CD4-positive, CD25-positive, alpha-beta regulatory T cell (primary cell): ENCODE measurements at regions not wholly inside any gene's neighbourhood (a gene's known extent, or its start where the extent isn't known, plus 50 kb on each side); places are given as distances from the start of the nearest gene placed in this dataset.

Experiments
- ATAC-seq, 2 donors: fragments of 150-1000 bp; cut with Tn5 transposase; one replicate each; pipeline ENCODE4 v1.10.0; 2021; ENCODE audit warnings: low read depth in 2 of 2, moderate number of reproducible peaks in 2 of 2, moderate library complexity in 1 of 2
- DNase-seq, 3 donors: peaks; one replicate each; pipeline versions ENCODE4 v3.0.0 to v3.0.0-alpha.2; 2012 to 2022; ENCODE audit warnings: mixed read lengths in 1 of 3
- H3K27ac ChIP-seq: one replicate; pipeline ENCODE4 v1.7.0; 2013; ENCODE audit warnings: mild to moderate bottlenecking, low read length; ENCODE audit not compliant: insufficient read depth, poor library complexity, severe bottlenecking
- H3K27me3 ChIP-seq: one replicate; pipeline ENCODE4 v1.7.0; 2013; ENCODE audit warnings: low read length; ENCODE audit not compliant: control insufficient read depth, insufficient read depth
- H3K36me3 ChIP-seq: one replicate; pipeline ENCODE4 v1.7.0; 2013; ENCODE audit warnings: mild to moderate bottlenecking, low read length, moderate library complexity; ENCODE audit not compliant: control insufficient read depth, insufficient read depth
- H3K4me1 ChIP-seq: 2 replicates; pipeline ENCODE4 v1.7.0; 2013; ENCODE audit warnings: mild to moderate bottlenecking, low read length; ENCODE audit not compliant: insufficient read depth, control insufficient read depth, poor library complexity, severe bottlenecking
- H3K4me3 ChIP-seq: one replicate; pipeline ENCODE4 v1.7.0; 2013; ENCODE audit warnings: low read depth, mild to moderate bottlenecking, low read length, moderate library complexity
- H3K9me3 ChIP-seq, 2 experiments: 1 replicate in 1 of 2; 2 replicates in 1 of 2; pipeline ENCODE4 v1.7.0; 2013; ENCODE audit warnings: low read length in 2 of 2, mild to moderate bottlenecking in 1 of 2, moderate library complexity in 1 of 2; ENCODE audit not compliant: control insufficient read depth in 2 of 2
- H3K27ac Mint-ChIP-seq, 3 donors: one replicate each; pipeline ENCODE4 v1.8.0; 2020 to 2022; ENCODE audit warnings: mild to moderate bottlenecking in 3 of 3, mixed read lengths in 3 of 3, moderate library complexity in 2 of 3
- H3K27me3 Mint-ChIP-seq: one replicate; pipeline ENCODE4 v1.8.0; 2022; ENCODE audit warnings: mild to moderate bottlenecking, mixed read lengths
- H3K36me3 Mint-ChIP-seq: one replicate; pipeline ENCODE4 v1.8.0; 2020; ENCODE audit warnings: mixed read lengths
- H3K4me1 Mint-ChIP-seq, 4 donors: one replicate each; pipeline ENCODE4 v1.8.0; 2020 to 2022; ENCODE audit warnings: mixed read lengths in 4 of 4, mild to moderate bottlenecking in 1 of 4
- H3K4me3 Mint-ChIP-seq, 4 donors: one replicate each; pipeline ENCODE4 v1.8.0; 2020 to 2022; ENCODE audit warnings: mild to moderate bottlenecking in 4 of 4, mixed read lengths in 4 of 4, moderate library complexity in 3 of 4
- H3K9me3 Mint-ChIP-seq, 7 donors: one replicate each; pipeline ENCODE4 v1.8.0; 2020 to 2022; ENCODE audit warnings: mixed read lengths in 7 of 7, mild to moderate bottlenecking in 3 of 7, moderate library complexity in 2 of 7

- Histone ChIP-seq H3K4me1 (no peaks in the 10 kb centered on the region), H3K9me3 (no peaks in the 10 kb centered on the region), H3K27me3 (no peaks in the 10 kb centered on the region), H3K27ac (no peak overlapping the region), H3K4me3 (no peak overlapping the region), H3K36me3 (no peaks in the 10 kb centered on the region)
- Mint-ChIP-seq H3K4me1 (no peaks in the 10 kb centered on the region), H3K27ac (no peak overlapping the region), H3K9me3 (peaks cover 0 to 5% (median 0%) of the 10 kb centered on the region in 7 donors), H3K27me3 (no peaks in the 10 kb centered on the region), H3K36me3 (no peaks in the 10 kb centered on the region), H3K4me3 (peak overlapping the region in 1 of 4 donors; percentile 2)
- no peak for DNase-seq
- ATAC-seq, result no peak
These were observed 104.5 kb downstream of the CTTN start for GRCh38 chr11:70502677-70503467.

GRCh38 chr11:70503468-70504221 lies 105.3 kb downstream of the CTTN start:
- Mint-ChIP-seq H3K27me3 (no peaks in the 10 kb centered on the region), H3K4me1 (no peaks in the 10 kb centered on the region), H3K4me3 (no peak overlapping the region), H3K36me3 (no peaks in the 10 kb centered on the region), H3K9me3 (peaks cover 0 to 2% (median 0%) of the 10 kb centered on the region in 7 donors), H3K27ac (no peak overlapping the region)
- Histone ChIP-seq H3K27me3 (no peaks in the 10 kb centered on the region), H3K27ac (no peak overlapping the region), H3K9me3 (no peaks in the 10 kb centered on the region), H3K4me1 (no peaks in the 10 kb centered on the region), H3K4me3 (no peak overlapping the region), H3K36me3 (no peaks in the 10 kb centered on the region)
- DNase-seq, result no peak
- no peak for ATAC-seq

- Histone ChIP-seq H3K4me3 (no peak overlapping the region), H3K27me3 (no peaks in the 10 kb centered on the region), H3K36me3 (no peaks in the 10 kb centered on the region), H3K4me1 (no peaks in the 10 kb centered on the region), H3K27ac (no peak overlapping the region), H3K9me3 (no peaks in the 10 kb centered on the region)
- Mint-ChIP-seq H3K27ac (peak overlapping the region in 1 of 3 donors; percentile 34), H3K27me3 (no peaks in the 10 kb centered on the region), H3K36me3 (no peaks in the 10 kb centered on the region), H3K9me3 (peaks cover 0 to 2% (median 0%) of the 10 kb centered on the region in 7 donors), H3K4me1 (no peaks in the 10 kb centered on the region), H3K4me3 (no peak overlapping the region)
- no peak for ATAC-seq
- no peak for DNase-seq
These were observed 106.1 kb downstream of the CTTN start for GRCh38 chr11:70504246-70505020.

GRCh38 chr11:70505331-70505731 lies 107.0 kb downstream of the CTTN start:
- no peak for ATAC-seq
- H3K36me3 Mint-ChIP-seq, result no peaks in the 10 kb centered on the region
- no peak overlapping the region for H3K4me3 Mint-ChIP-seq
- no peaks in the 10 kb centered on the region for H3K27me3 Mint-ChIP-seq
- no peaks in the 10 kb centered on the region for H3K27me3 ChIP-seq
- H3K27ac ChIP-seq, result no peak overlapping the region
- no peaks in the 10 kb centered on the region for H3K9me3 ChIP-seq
- no peaks in the 10 kb centered on the region for H3K4me1 ChIP-seq
- no peaks in the 10 kb centered on the region for H3K36me3 ChIP-seq
- H3K27ac Mint-ChIP-seq, result no peak overlapping the region
- no peaks in the 10 kb centered on the region for H3K4me1 Mint-ChIP-seq
- H3K9me3 Mint-ChIP-seq, result peaks cover 0 to 2% (median 0%) of the 10 kb centered on the region in 7 donors
- no peak overlapping the region for H3K4me3 ChIP-seq
- DNase-seq, result no peak

GRCh38 chr11:70505761-70506657 lies 107.7 kb downstream of the CTTN start:
- no peaks in the 10 kb centered on the region for H3K9me3 ChIP-seq
- H3K36me3 ChIP-seq, result no peaks in the 10 kb centered on the region
- H3K4me3 ChIP-seq, result no peak overlapping the region
- no peak for DNase-seq
- no peak overlapping the region for H3K4me3 Mint-ChIP-seq
- no peaks in the 10 kb centered on the region for H3K36me3 Mint-ChIP-seq
- peaks cover 0 to 4% (median 0%) of the 10 kb centered on the region in 7 donors for H3K9me3 Mint-ChIP-seq
- peak overlapping the region in 1 of 3 donors; percentile 85 for H3K27ac Mint-ChIP-seq
- H3K27ac ChIP-seq, result no peak overlapping the region
- H3K4me1 ChIP-seq, result no peaks in the 10 kb centered on the region
- ATAC-seq, result no peak
- H3K4me1 Mint-ChIP-seq, result no peaks in the 10 kb centered on the region
- no peaks in the 10 kb centered on the region for H3K27me3 ChIP-seq
- no peaks in the 10 kb centered on the region for H3K27me3 Mint-ChIP-seq

- no peak overlapping the region for H3K27ac Mint-ChIP-seq
- peaks cover 0 to 9% (median 0%) of the 10 kb centered on the region in 7 donors for H3K9me3 Mint-ChIP-seq
- H3K27ac ChIP-seq, result no peak overlapping the region
- no peaks in the 10 kb centered on the region for H3K4me1 ChIP-seq
- H3K27me3 ChIP-seq, result no peaks in the 10 kb centered on the region
- H3K9me3 ChIP-seq, result peaks cover 0 to 3% of the 10 kb centered on the region in 2 experiments
- no peak overlapping the region for H3K4me3 Mint-ChIP-seq
- no peaks in the 10 kb centered on the region for H3K36me3 ChIP-seq
- H3K27me3 Mint-ChIP-seq, result peaks cover 2% of the 10 kb centered on the region
- no peaks in the 10 kb centered on the region for H3K4me1 Mint-ChIP-seq
- no peak overlapping the region for H3K4me3 ChIP-seq
- DNase-seq, result no peak
- ATAC-seq, result no peak
- H3K36me3 Mint-ChIP-seq, result no peaks in the 10 kb centered on the region
These were observed 108.3 kb downstream of the CTTN start for GRCh38 chr11:70506658-70506970.

GRCh38 chr11:70506986-70507385 lies 108.7 kb downstream of the CTTN start:
- no peak overlapping the region for H3K4me3 ChIP-seq
- peaks cover 6% of the 10 kb centered on the region for H3K27me3 Mint-ChIP-seq
- no peaks in the 10 kb centered on the region for H3K36me3 Mint-ChIP-seq
- no peak overlapping the region for H3K27ac ChIP-seq
- no peaks in the 10 kb centered on the region for H3K27me3 ChIP-seq
- no peak for DNase-seq
- ATAC-seq, result no peak
- no peaks in the 10 kb centered on the region for H3K4me1 ChIP-seq
- H3K9me3 ChIP-seq, result peaks cover under 1 to 7% of the 10 kb centered on the region in 2 experiments
- no peak overlapping the region for H3K4me3 Mint-ChIP-seq
- H3K27ac Mint-ChIP-seq, result no peak overlapping the region
- H3K4me1 Mint-ChIP-seq, result no peaks in the 10 kb centered on the region
- peaks cover 0 to 13% (median 2%) of the 10 kb centered on the region in 7 donors for H3K9me3 Mint-ChIP-seq
- no peaks in the 10 kb centered on the region for H3K36me3 ChIP-seq
